Stimulated activated CD4-positive, alpha-beta T cell treated with anti-CD3 and anti-CD28 coated beads, Interleukin-15, amount 100 ng/mL, for 48 hours (primary cell): ENCODE measurements at regions not wholly inside any gene's neighbourhood (a gene's known extent, or its start where the extent isn't known, plus 50 kb on each side); places are given as distances from the start of the nearest gene placed in this dataset.
"Not testable (repeated sequence)": the region's sequence is repeated elsewhere in the genome, so short reads cannot be mapped to it uniquely, and the experiment has no call there.

ENCODE experiments used
- DNase-seq, 2 donors: peaks; one replicate each; pipeline ENCODE4 v3.0.0-alpha.2; 2020; ENCODE audit warnings: low read depth in 2 of 2

DNA sequence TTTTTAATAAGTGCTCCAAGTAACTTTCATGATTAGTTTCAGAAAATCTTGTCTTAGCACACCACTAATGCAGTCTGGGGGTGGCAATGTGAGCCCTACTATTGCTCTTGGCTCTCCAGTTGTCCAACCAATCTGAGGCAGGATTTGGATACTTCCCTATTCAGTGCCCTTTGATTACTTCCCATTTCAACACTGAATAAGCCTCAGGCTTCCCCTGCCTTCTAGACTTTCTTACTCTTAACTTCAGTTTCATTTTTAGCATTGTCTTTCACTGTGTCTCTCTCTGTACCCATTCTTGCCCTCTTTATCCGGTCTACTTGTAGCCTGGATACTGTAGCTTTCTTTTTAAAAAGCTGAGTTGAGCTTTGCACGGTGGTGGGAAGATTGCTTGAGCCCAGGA, 186.1 kb downstream of the C9orf152 start:
- no peak for DNase-seq

DNA sequence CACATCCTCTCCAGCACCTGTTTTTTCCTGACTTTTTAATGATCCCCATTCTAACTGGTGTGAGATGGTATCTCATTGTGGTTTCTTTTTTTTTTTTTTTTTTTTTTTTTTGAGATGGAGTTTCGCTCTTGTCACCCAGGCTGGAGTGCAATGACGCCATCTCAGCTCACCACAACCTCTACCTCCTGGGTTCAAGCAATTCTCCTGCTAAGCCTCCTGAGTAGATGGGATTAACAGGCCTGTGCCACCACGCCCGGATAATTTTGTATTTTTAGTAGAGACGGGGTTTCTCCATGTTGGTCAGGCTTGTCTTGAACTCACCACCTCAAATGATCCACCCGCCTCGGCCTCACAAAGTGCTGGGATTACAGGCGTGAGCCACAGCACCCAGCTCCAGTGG, 184.7 kb downstream of the C9orf152 start:
- DNase-seq, result not testable (repeated sequence)

GRCh38 chr9:110025551-110026170, 182.3 kb downstream of the C9orf152 start:
- DNase-seq, result no peak

- DNase-seq, result no peak
These were observed 180.3 kb downstream of the C9orf152 start for GRCh38 chr9:110027671-110028081.

DNA sequence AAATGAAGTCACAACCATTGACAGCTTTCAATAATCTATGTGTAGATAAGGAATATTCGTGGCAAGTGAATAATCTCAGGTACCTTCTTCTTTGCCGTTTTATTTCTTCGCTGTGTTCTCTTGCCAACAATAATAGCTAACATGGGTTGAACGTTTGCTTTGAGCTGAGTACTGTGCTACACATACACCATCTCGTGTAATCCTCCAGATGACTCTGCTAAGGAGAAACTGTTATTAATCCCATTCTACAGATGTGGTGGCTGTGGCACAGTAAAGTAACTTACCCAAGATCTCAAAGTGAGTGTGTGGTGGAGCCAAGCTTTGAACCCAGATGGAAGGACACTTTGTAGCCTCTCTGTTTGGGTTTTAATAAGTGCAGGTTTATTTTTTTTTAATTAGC, 179.7 kb downstream of the C9orf152 start:
- no peak for DNase-seq

DNA sequence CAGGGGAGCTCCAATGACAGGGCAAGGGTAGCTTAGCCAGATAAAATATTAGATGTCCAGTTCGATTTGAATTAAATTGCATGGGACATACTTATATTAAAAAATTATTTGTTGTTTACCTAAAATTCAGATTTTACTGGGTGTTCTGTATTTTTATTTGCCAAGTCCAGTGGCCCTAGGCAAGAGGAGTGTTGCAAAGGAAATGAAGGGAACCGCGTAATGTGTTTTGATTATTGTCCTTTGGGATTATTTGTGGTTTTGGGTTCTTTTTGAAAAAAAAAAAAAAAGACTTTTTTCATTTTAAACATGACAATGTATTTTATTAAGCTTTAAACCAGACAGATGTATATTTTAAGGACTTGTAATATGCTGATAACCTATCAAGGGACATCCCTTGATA, 179.3 kb downstream of the C9orf152 start:
- no peak for DNase-seq

DNA sequence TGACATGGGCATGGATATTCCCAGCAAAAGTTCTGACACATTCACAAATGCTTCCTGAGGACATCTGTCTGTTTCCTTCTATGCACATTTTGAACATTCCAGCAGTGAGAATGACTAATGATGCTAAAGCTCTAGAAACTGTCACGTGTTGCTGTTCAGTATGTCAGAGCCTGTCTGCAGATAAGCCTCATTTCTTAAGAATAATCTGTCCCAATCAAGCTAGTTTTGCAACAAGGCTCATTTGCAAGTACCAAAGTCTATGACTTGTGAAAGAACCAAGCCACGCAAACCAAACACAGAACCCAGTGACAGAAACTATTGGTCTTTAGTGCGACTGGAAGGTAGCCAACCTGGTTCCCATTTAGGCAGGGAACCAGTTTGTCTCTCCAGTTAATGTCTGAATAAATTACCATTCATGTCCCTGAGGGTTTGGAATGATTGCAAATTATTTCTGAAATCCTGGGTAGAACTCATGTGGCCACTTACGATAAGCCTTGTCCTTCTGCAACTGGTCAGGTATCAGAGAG, 178.5 kb downstream of the C9orf152 start:
- DNase-seq, result no peak

DNA sequence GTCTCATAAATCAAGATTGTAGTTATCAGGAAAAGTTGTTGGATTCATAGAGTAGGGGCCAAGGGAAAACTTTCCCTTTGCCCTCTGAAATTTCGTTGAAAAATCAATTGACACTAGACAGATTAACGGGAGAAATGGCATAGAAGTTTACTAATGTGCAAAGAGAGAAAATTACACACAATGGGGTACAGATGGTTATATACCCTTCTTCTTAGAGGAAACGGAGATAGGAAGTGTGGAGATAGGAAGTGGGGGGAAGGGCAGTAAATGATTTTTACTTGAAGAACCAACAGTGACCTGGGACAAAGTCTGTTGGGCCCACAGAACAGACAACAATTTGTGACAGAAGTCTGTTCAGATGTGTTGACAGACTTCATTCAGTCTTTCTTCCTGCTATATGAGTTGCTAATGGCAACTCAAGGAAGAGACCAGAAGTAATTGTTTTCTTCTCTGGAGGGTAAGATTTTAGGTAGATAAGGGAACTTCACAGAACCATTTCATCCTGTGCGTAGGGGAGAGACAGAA, 177.9 kb downstream of the C9orf152 start:
- no peak for DNase-seq

- no peak for DNase-seq
These were observed 177.3 kb downstream of the C9orf152 start for GRCh38 chr9:110030632-110031031.

- no peak for DNase-seq
These were observed 176.3 kb downstream of the C9orf152 start for GRCh38 chr9:110031511-110032173.

GRCh38 chr9:110032532-110032931, 175.4 kb downstream of the C9orf152 start:
- not testable (repeated sequence) for DNase-seq

GRCh38 chr9:110033869-110034268, 174.1 kb downstream of the C9orf152 start:
- DNase-seq, result no peak

GRCh38 chr9:110036286-110036685, 171.7 kb downstream of the C9orf152 start:
- no peak for DNase-seq

- no peak for DNase-seq
These were observed 167.2 kb downstream of the C9orf152 start for GRCh38 chr9:110040788-110041187.

GRCh38 chr9:110041452-110041851, 166.5 kb downstream of the C9orf152 start:
- DNase-seq, result no peak

GRCh38 chr9:110047232-110047954, 160.6 kb downstream of the C9orf152 start:
- DNase-seq, result no peak

DNA sequence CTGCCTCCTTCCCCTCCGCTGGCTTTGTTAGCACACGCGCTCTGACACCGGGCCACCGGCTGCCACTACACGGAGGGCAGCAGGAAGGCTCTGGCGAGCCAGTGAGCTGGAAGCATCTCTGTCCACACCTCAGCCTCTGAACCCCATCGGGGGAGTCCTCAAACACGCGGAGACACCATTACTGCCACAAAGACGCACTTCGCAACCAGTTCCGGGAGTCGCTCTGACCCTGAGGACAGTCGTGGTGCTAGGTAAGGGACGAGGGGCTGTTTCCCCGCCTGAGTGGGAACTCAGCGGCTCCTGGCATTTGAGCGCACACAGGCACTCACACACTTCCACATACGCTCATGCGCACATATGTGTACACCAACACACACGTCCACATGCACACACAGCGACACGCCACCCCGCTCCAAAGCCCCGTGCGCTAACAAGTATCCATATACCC, 160.0 kb downstream of the C9orf152 start:
- no peak for DNase-seq

DNA sequence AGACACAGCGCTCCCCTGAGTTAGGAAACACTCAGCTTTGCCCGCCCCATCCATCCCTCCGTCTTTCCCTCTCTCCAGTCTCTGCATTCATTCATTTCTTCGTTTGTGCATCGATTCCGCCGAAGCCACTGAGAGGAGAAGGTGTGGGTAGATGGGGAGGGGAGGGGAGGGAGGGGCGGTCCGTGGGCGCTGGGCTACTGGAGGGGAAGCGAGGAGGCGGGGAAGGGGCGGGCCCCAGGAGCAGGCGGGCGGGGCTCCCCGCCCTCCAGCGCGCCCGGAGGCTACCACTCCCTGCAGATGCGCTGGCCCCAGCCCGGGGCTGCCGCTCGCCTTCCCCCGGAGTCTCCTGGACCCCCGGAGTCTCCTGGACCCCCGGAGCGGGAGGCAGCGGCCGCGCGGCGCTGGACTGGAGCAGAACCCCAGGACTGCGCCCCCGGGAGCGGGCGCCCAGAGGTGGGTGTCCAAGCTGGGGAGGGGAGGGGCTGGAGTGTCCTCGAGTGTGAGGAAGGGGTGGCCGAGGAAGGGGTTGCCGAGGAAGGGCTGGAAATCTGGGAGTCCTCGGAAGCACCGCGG, 159.5 kb downstream of the C9orf152 start:
- DNase-seq, result peak; percentile 70 to 79

- no peak for DNase-seq
These were observed 158.8 kb downstream of the C9orf152 start for GRCh38 chr9:110048976-110049698.

DNA sequence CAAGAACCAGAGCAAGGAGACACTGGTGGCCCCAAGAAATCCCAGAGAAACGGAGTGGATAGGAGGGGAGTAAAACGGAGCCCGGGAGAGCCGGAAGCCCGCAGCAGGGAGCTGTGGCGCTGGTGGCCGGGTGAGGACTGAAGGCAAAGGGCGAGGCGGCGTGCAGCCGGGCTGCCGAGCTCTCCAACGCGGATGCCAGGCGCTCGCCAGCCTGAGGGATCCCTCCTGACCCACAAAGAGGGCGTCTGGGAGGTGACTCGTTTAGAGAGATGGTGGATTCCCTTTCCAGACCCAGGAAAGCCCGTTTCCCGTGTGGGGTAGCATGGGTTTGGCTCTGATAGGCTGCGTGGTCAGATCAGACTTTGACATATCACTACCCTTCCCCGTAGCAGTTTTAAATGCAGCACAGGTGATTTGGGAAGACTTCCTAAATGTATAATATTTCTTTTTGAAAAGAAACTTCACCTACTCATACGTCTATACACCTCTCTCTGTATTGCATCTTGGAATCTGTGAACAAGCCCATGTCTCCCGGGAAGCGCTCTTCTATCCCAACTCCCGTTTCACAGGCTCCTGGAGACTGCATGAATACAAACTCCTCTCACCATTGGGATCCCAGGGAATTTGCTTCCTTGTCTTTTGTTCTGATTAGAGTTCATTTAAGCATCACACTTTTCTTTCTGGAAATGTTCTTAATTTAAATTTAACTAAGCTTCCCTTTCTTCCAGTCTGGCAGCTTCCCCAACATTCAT, 158.1 kb downstream of the C9orf152 start:
- no peak for DNase-seq

- DNase-seq, result no peak
These were observed 157.0 kb downstream of the C9orf152 start for GRCh38 chr9:110050925-110051355.
